Nucleus accumbens (tissue), 56 donors: ENCODE measurements at regions not wholly inside any gene's neighbourhood (a gene's known extent, or its start where the extent isn't known, plus 50 kb on each side); places are given as distances from the start of the nearest gene placed in this dataset.

Source experiments
- DNase-seq, 56 donors: peaks; one replicate each; lab custom pipeline; 2025; lab: John Stamatoyannopoulos, UW

DNA sequence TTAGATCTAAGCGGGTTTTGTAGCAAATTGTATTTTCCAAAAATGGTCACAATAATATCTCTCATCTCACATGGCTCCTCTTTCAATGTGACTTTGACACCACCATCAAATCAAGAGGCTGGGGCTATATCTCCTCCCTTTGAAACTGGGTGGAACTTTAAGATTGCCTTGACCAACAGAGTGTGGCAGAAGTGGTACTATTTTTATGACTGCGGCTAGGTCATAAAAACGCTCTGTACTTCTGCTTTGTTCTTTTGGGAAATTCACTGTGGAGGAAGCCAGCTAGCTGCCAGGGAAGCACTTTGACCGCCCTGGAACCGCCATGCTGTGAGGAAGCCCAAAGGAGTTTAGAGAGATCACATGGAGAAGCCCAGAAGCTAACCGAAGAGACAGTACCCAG lies 50.7 kb upstream of the ACOT11 start:
- no peak for DNase-seq

DNA sequence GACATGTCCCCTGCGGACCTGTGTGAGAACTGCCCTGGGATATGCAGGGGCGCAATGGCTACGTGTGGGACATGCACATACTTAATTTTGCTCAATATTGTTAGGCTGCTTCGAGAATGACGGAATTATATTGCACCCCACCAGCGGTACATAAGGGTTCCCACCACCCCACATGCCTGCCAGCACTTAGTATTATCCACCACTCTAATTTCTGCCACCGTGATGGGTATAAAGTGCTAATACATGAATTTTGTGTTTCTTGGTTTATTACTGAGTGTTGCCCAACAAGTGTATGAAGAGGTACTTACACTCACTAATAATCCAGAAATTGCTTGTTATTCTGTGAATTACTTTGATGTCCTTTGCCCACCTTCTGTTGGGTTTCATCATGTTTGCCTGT lies 52.1 kb upstream of the ACOT11 start:
- no peak for DNase-seq

- no peak for DNase-seq
These were observed 54.4 kb upstream of the ACOT11 start for GRCh38 chr1:54493608-54494007.

GRCh38 chr1:54490361-54491248 lies 57.4 kb upstream of the ACOT11 start:
- DNase-seq = peak in 15 of 56 donors; percentile 4 to 53 (median 23)

- DNase-seq = no peak
These were observed 58.3 kb upstream of the ACOT11 start for GRCh38 chr1:54489627-54490250.

GRCh38 chr1:54488779-54489626 lies 59.0 kb upstream of the ACOT11 start:
- peak in 53 of 56 donors; percentile 28 to 88 (median 66) for DNase-seq

DNA sequence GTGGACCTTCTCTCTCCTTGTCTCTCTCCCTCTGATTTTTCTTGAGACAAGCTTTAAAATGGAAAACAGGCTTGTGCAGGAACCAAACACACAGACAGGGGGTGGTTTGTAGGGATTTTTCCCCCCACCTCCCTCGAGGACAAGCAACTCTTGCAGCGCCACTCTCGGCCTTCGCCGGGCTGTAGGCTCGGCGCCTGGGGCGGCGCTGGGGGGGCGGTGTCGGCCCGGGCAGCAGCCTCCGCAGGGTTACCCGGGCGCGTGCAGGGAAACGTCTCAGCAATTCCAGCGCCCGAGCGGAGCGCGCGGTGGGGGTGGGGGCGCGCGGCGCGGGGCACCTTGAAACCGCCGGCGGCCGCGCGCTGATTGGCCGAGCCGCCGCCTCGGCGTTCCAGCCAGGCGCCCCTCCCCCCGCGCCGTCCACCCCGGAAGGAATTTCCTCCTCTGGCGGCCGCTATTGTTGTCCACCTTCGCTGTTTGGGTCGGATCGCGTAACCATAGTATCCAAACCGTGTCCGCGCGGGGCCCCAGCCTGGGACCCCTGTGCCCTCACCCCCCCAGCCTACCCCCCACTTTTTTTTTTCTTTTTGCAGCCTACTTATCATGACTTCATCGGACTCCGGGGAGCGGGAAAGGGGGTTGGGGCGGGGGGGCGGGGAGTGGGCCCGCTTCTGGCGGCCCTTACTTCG lies 59.8 kb upstream of the ACOT11 start:
- DNase-seq = peak in 54 of 56 donors; percentile 41 to 91 (median 82)

DNA sequence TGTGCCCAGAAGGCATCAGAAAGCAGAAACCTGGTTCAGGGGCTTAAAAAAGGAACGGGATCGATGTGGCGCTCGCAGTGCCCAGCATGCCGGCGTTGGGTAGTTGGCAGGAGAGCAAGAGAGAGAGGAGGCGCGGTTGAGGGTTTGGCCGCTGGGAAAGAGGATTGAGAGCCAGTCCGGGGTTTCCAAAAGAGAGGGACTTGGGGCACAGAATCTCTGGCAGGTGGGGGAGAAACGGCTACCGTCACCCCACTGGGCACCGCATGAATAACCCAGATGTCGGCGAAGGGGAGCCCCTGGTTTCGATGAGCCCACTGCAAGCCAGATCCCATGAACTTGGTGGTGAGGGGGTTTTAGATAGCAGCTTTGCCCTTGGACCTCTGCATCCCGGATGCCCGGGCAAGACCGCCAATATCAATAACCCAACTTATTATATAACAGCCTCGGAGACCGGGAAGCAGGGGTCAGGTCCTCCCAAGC lies 60.4 kb upstream of the ACOT11 start:
- DNase-seq = peak in 39 of 56 donors; percentile 23 to 81 (median 58)

DNA sequence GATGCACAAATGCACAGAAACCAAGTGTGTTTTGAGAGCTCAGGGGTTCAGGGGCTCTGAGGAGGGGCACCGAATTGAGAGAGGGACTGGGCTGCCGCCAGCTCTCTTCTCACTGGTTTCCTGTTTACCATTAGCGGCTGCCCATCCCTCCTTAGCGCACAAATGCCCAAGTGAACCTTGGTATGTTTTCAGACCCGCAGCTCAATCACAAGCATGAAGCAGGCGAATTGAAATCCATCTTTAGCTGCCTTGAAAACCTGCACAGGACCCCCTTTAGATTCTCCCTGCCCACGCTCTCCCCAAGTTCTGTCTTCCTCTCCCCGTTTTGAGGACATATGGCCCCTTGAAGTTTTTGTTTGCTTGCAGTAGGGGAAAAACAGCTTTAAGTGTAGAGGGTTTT lies 61.1 kb upstream of the ACOT11 start:
- peak in 1 of 56 donors; percentile 4 for DNase-seq

DNA sequence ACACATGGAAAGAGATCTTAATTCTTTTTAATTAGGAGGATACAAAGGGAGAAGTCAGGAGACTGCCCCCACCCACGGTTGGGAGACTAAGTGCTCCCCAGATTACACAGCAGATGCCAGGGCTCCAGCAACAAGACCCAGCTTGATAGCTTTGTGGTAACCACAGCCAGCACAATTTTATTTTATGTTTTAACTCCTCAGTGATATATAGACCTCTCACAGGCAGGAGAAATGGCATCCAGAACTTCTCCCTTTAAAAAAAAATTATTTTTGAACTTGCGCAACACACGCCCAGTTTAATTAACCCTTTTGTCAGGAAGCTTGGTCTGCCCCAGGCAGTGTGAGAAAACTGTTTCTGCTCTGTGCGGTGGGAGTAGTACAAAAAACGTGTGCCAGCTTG lies 62.6 kb upstream of the ACOT11 start:
- DNase-seq = no peak

- DNase-seq = no peak
These were observed 64.1 kb upstream of the ACOT11 start for GRCh38 chr1:54483875-54484437.

GRCh38 chr1:54481201-54481884 lies 66.7 kb upstream of the ACOT11 start:
- DNase-seq = no peak

GRCh38 chr1:54480525-54480848 lies 67.5 kb upstream of the ACOT11 start:
- DNase-seq = no peak

GRCh38 chr1:54479841-54480524 lies 68.0 kb upstream of the ACOT11 start:
- no peak for DNase-seq

DNA sequence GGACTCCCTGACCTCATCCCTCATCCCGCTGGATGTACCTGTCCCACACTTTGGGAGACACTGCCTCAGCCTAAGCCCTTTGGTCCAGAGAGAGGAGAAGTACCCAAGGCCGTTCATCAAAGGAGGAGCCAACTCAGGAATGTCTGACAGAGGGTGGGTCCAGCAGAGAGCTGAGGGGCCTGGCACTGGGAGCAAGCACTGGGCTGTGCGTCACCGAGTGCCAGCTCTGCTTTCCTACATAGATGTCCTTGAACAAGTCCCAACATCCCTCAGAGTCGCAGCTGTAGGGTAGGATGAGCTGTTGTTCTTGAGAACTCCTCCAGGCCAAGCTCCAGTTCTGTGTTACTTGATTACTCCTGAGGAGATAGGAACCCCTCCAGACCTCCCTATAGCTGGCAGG lies 68.8 kb upstream of the ACOT11 start:
- no peak for DNase-seq

DNA sequence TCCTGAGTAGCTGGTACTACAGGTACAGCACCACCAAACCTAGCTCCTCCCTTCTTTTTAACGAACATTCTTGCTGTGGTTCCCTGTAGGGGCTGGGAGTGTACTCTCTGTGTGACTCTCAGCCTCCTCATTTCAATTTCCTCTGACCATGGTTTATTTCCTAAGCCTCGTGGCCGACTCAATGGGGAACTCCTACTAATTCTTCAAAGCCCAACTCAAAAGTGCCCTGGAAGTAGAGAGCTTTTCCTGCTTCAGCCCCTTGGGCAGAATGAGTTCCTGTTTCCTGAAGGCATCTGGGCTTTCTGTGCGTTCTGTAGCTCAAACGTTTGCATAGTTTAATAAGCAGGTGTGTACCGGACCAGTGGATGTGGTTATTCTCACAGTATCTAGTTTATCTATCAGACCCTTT lies 70.9 kb upstream of the ACOT11 start:
- no peak for DNase-seq

GRCh38 chr1:54476530-54477109 lies 70.4 kb upstream of the SSBP3 start:
- DNase-seq = no peak

DNA sequence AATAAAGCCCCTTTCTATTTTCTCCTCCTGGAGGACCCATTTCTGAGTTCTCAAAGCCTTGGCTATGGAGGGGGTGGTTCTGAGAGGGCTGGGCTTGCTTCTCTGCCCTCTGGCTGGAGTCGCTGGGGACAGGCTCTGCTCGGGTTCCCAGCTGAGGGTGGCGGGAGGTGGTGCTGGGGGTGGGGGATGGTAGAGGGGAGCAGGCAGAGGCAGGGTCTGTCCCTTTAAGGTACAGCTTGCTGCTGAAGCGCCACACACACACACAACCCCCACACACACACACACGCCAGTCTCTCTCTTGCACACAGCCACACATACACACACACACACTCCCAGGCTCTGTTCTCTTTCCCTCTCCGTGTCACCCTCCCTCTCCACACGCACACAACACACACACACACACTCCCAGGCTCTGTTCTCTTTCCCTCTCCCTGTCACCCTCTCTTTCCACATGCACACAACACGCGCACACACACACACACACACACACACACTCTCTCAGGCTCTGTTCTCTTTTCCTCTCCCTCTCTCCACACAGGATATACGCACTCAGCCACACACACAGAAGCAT lies 69.8 kb upstream of the SSBP3 start:
- DNase-seq = peak in 22 of 56 donors; percentile 12 to 70 (median 28)
